HG03342 (cell line): ENCODE measurements at regions not wholly inside any gene's neighbourhood (a gene's known extent, or its start where the extent isn't known, plus 50 kb on each side); places are given as distances from the start of the nearest gene placed in this dataset.

Experiments
- ATAC-seq: cut with Tn5 transposase; IDR thresholded peaks from one replicate; pipeline ENCODE4 v1.9.1; 2021; ENCODE audit warnings: mild to moderate bottlenecking, moderate library complexity; ENCODE audit not compliant: unreplicated experiment

DNA sequence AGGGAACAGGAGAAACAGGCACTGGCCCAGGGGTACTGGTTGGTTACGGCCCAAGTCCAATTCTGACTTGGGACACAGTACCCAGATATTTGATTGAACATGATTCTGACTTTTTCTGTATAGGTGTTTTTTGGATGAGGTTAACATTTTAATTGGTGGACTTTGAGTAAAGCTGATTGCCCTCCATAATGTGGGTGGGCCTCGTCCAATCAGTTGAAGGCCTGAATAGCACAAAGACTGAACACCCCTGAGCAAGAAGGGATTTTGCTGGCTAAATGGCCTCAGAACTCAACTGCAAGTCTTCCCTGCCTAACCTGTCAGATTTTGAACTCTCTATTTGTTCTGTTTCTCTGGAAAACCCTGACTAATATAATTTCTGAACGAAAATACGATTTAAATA, 222.6 kb downstream of the TEX36 start:
- ATAC-seq, result no peak

DNA sequence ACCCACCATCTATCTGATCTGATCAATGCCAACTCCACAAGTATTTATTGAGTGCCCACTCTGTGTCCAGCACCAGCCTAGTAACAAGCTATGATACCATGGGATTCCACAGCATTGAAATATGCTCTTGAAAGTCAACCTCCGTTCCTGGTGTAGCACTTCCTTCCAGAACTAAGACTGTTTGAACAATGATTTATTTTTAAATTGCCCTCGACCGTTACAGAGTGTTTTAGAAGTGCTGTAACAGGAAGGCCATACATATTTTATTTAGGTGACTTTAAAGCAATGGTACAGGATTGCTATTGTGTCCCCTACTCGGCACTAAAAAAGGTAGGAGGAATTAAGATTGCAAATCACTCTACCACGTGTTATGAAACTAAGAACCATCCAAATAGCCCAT, 225.6 kb downstream of the TEX36 start:
- ATAC-seq, result no peak

DNA sequence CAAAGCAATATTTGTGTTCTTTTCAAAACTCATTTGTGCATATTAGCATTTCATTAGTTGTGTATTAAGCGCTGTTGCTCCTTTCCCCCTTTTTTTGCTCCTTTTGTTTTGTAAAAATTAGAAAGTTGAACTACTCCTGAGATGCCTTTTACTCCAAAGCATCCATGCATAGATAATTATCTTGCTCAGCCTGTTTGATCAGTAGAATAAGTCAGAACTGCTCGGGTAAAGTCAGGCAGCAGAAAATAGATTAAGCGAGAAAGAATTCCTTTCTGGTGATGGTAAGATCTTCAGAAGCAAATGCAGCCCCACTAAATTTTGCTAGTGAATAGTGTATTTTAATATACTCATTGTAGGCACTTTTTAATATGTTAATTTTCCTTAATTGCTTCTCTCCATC, 227.1 kb downstream of the TEX36 start:
- ATAC-seq, result no peak

DNA sequence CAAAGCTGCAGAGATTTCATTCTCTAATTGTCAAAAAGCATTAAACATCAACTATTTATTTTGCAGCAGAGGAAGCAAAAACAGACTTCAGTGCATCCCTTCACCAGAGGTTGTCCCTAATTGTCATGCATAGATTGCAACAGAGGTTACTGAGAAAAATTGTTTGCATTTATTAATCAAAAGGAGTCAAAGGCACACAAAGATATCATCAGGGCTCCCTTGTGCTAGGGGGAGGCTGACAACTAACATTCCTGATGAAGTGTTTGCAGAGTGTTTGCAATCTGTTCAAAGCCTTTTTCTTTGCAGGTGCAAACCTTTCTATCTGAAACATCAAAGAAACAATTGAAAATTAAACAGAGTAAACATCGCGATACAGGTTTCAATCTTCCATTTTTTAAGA, 227.5 kb downstream of the TEX36 start:
- no peak for ATAC-seq

DNA sequence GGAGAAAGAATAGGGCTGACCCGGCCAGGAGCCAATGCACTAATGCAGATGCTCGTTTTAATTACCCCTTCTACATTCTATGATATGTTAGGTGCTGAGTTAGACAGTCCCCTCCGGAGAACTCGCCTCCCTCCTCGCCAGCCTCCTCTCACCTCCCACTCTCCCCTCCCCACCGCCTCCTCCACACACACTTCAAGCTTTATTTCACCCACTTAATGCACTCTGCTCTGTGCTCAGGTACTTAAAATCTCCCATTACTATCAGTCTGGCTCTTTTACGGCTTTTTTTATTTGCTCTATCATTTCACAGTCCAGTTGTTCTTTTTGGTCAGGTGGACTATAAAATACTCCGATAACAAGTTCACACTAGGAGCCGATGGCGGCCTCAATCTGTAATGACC, 231.6 kb downstream of the TEX36 start:
- no peak for ATAC-seq

DNA sequence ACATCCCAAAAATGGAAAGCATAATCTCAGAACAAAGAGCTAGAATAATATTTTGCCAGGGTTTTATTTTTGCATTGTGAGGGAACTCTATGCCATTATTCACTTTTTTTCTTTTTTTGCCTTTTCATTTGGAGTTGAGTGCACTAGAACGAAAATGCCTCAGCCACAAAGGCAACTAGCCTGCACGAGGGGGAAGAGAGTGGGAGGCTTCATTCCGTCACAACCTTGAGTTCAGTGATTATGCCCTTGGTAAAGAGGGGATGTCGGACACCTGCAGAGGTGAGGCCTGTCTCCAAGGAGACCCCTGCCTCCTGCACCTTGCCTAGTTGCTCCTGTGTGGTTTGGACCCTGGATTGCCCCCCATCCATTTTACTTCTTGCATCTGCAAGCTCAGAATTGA, 232.7 kb downstream of the TEX36 start:
- no peak for ATAC-seq

DNA sequence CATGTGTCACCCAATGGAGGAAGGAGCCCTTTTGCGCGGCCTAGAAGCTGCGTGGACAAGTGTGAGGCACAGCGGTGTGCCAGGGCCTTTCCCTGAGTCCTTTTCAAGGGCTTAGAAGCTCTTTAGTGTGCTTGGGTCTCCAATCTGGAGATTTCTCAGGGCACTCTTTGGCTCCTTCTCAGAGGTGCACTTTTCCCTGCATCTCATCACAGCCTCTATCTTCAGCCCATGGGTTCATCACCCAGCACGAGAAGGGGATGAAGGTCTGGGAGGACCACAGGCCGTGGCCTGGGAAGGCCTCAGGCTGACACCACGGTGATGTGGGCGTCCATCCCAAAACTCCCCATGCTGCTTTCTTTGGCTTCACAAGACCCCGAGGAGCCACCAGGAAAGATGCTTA, 233.4 kb downstream of the TEX36 start:
- ATAC-seq, result no peak

DNA sequence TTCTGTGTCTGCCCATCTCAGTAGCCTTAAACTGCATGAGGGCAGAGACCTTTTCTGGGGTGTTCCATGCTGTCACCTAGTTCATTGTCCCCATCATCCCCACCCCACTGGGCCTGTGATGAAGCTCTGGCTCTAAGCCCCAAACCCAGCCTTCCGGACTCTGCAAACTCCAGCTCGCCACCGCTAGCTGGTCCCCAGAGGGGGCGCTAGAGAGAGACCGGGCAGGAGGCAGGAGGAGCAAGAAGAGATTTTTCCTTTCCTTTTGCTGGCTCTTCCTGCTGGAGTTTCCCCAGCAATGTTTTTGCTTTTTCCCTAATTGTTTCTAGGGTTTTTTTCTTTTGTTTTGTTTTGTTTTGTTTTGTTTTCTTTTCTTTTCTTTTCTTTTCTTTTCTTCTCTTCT, 234.4 kb downstream of the TEX36 start:
- no peak for ATAC-seq

DNA sequence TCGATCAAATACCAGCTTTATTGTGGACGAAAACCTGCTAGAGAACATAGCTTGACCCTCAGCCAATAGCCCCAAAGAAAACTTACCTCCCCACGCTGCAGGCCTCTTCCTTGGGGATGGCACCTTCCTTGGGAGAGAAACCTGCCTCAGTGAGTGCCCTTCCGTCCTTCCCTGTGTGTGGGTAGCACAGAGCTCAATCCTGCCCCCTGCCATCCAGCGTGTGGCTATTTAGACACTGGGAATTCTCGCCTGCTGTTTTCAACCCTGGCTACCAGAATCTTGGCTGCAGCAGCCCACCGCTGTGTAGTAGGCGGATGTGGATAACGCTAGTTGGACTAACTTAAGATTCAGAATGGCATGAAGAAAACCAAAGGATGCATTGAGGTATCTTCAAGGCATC, 238.2 kb downstream of the TEX36 start:
- ATAC-seq, result no peak

DNA sequence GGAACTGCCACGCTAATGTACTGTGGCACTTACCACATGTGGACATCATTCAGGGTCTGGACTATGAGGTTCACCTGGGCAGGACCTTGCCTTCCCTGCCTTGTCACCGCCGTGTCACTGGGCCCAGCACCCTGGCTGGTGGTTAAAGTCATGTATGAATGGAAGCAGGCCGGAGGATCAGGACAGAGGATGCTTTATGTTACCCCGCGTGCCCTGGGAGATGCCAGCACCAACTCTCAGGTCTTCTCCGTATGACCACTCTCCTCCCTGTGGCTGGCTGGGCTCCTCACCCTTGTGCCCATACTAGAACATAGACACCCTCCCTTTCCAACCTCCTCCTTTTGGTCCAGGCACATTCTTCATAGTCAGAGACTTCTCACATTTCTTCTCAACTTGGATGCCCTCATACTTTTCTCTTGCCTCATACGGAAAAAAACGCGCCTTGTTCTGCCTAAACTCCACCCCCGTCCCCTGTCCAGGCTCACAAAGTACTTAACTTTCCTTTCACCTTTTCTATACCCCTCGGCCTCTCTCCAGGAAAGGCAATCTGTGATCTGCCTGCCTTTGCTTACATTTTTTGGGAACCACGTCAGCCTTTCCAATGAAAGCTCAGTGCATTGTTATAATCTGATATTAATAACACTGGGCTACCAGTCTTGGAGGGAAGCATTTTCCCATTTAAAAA, 240.0 kb downstream of the TEX36 start:
- ATAC-seq, result no peak

DNA sequence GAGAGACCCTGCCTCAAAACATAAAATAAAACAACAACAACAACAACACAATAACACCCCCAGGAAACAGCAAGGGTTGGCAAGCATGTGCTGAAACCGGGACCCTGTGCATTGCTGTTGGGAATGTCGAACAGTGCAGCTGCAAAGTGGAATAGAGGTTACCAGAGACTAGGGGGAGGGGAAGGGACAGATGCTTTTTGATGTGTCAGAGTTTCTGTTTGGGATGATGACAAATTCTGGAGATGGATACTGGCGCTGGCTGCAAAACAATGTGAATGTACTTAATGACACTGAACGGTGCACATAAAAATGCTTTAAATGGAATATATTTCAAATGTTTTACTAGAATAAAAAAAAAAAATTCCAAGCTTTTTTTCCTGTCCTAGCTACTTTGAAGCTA, 241.8 kb downstream of the TEX36 start:
- no peak for ATAC-seq

DNA sequence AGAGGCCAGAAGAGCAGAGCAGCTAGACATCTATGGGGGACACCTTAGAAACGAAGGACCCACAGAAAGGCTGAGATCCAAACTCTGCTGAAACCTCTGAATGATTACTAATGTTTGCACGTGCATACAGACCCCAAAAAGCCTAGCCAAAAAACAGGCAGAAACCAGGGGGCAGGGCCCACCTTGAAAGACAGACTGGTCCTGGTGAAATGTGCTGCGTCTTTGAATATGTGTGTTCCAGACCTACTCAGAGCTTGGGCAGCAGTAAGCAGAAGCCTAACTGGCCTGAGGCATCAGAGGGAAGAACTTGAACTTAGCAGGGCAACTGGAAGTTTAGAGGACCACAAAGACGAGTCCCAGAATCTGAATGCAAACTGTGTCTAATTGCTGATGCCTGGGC, 251.8 kb downstream of the TEX36 start:
- ATAC-seq, result no peak

DNA sequence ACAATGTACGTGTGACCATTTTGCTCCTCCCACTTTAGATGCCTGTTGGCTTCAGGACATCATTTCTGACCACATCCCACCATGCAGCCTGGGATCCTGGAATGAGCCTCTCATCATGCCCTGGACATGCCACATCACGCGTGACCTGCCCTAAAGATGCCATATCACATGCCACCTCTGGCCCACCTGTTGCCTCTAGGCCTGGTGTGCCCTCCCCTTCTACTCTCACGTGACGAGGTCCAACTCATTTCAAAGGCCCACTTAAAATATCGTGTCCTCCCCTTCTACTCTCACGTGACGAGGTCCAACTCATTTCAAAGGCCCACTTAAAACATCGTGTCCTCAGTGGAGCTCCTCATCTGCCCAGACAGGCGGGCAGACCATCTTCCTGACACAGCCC, 254.9 kb downstream of the TEX36 start:
- no peak for ATAC-seq

DNA sequence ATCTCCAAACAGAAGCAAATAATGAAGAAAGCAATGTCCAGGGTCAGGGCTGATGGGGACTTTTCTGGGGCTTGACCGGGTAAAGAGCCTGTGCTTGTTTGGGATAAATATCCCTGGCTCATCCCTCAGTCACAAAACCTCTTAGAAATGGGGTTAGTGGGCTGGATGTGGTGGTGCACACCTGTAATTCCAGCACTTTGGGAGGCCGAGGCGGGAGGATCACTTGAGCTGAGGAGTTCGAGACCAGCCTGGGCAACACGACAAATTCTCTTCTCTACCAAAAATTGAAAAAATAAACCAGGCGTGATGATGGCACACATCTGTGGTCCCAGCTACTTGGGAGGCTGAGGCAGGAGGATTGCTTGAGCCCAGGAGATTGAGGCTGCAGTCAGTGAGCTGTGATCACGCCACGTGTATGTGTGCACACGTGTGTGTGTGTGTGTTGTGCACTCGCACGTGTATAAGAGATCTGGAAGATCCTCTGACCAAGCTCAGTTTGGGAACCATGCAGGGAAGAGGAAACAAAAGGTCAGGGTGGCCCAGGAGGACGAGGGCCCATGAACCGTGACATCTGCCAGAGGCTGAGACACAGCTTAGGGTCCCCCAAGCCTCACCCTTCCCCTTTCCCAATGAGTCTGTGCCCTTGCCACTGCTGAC, 258.6 kb downstream of the TEX36 start:
- ATAC-seq, result no peak

DNA sequence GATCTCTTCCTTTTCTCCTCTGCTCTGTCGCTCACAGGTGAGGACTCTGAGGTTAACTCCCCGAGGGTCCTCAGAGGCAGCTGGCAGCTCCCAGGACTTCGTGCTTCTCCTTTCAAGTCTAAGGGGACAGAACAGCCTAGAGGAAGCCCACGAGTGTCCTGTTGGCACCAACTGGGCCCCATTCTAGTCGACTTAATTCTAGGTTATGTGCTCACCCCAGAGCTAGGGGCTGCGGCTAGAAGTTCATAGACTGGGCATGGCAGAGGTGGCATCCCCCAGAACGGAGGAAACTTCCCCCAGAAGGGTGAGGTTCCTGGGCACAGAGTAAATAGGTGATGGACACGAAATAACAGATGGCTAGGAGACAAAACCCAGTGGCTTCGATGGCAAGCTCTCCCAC, 259.4 kb downstream of the TEX36 start:
- ATAC-seq, result no peak

DNA sequence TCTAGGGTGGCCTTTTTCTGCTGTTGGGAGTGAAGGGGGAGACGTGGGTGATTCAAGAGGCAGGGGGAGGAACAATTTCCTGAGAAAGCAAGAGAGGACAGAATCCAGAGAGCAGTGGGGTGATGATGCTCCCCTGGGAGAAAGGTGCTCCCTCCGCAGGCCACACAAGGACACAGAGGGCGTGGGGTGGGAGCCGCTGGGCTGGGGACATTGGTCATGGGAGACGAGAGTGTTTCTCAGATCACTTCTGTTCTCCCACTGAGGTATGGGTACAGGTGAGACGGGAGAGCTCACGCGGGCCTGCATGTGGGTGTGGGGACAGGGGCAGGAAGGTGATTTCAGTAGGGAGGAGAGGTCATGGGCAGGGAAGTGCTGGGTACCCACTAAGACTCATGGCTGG, 259.5 kb upstream of the CTBP2 start:
- no peak for ATAC-seq

DNA sequence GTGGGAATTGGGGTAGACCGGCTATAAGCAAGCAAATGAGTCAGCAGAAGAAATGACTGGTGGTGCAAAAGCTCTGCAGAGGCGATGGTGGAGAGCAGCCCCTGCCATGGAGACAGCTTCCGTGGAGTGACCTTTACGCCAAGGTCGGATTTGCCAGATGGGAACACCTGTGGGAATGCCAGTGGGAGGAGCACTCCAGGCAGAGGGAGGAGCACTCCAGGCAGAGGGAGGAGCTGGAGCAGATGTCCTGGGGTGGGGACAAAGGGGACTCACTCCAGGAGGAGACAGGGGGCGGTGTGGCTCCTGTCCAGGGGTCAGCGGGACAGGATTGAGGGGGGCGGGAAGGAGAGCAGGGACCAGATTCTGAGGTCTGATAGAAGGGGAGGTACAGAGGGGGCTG, 258.8 kb upstream of the CTBP2 start:
- ATAC-seq, result no peak

DNA sequence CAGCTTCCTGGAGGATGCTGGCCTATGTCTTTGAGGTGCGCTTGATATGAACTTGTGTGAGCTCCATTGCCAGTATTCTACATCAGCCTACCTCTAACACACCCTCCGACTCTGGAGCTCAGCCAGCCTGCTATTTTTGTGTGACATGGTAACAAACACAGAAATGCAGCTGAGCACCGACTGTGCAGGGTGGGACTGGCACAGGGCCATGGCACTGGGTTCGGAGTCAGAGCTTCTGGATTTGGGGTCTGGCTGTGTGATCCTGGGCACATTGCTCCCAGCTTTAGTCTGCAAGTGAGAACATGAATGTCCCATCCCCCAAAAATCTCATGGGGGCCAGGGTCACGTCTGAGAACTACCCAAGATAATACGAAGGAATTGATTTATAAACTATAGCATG, 257.2 kb upstream of the CTBP2 start:
- no peak for ATAC-seq

DNA sequence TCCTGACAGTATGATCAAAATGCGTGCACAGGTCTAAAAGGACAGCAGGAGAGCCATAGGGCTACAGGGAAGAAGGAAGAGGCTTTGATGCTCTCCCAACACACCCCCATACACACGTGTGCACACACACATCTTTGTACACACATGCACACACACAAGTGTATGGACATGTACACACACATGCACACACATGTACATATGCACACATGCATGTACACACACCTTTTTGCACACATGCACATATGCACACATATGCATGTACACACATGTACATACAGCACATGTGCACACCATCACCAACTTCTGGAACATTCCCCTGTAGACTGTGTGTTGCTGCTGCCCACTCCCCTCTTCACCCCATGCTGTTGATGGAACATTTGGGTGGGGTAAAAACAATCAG, 255.6 kb upstream of the CTBP2 start:
- ATAC-seq, result no peak

DNA sequence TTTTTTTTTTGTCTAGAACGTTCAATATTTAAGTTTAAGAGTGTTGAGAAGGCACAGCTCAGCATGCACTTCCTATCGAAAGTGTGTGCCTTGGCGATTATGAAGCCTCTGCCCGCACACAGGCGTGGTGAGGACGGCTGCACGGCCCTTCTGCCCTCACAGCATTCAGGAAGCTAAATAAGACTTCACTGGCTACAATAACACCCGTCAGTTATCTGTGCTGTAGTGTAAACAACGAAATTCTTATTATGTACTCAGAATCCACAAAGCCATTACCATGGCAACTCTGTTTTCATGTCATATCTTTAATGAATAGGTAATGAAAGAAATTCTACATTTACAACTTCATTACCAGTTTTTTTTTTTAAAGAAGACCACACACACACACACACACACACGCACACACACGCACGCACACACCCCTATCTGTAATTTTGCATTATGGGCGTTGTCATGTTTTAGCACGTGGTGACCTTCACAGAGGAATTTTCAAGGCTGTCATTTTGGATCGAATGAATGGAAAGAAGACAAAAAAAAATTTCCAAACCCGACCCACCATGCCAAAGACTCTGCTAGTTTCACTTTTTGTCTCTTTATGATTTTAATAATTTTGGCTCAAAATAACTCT, 254.8 kb upstream of the CTBP2 start:
- ATAC-seq, result no peak

DNA sequence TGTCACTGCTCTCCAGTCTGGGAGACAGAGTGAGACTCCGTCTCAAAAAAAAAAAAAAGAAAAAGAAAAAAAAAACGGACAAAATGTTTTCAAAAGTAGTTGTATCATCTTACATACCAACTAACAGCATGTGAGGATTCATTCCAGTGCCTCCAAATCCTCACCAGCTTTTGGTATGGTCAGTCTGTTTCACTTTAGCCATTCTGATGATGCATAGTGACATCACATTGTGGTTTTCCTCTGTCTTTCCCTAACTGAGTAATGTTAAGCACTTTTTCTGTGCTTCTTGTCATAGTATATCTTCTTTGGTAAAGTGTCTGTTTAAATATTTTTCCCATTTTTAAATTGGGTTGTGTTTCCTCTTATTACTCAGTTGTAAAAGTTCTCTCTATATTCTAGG, 251.4 kb upstream of the CTBP2 start:
- no peak for ATAC-seq

DNA sequence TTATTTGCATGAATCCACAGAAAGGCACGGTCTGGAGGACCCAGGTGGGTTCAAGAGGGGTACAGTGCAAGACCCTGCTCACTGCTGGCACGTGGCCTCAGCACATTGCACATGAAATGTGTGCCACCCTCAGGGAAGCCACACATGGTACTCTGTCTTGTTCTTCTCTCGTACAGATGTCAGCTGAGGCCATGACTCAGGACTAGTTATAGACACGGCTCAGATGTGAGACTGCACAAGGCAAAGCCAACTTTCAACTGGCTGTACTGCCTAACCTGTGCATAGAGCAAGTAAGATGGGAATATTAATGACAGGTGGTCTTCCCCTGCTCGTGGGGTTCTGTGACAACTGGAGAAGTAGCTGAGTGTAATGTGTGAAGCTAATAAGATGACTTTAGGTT, 249.4 kb upstream of the CTBP2 start:
- ATAC-seq, result no peak

DNA sequence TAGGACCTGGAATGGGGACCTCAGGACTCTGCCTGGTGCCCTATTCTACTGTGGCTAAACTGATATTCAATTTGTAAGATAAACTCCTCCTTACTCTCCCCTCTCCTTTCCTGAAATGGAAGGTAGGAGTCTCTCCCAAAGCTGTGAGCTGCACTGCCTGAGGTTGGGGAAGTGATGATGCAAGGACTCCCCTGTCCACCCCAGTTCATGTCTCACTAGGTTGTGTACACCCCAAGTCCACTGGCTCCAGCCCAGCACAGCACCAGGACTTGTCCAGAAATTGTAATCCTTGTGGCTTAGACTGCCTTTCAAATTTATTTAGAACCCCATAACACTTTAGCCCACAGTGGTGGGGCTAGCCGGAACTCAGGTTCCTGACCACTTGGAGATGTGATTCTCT, 247.2 kb upstream of the CTBP2 start:
- ATAC-seq, result no peak
